ENCODE measurements at regions not wholly inside any gene's neighbourhood (a gene's known extent, or its start where the extent isn't known, plus 50 kb on each side); places are given as distances from the start of the nearest gene placed in this dataset.

GRCh38 chr10:33723181-33723580 is 388.7 kb upstream of the NRP1 start:
- no peak overlapping the region for H2BK5ac ChIP-seq (ENCODE audit: low read depth, low read length)
- ChIA-PET CTCF (ENCODE audit: partially characterized antibody) (no interaction called here), POLR2A (ENCODE audit: partially characterized antibody) (no interaction called here)
- H3K27ac ChIP-seq (ENCODE audit: low read depth, low read length): no peak overlapping the region
- no peaks in the 10 kb centered on the region for H3K79me2 ChIP-seq (ENCODE audit: control insufficient read depth in 1 of 2, insufficient read depth in 2 of 2, low read length in 2 of 2)
- no peak overlapping the region for H2BK120ac ChIP-seq (replicated peaks; ENCODE audit: low read depth, low read length)
- no peak overlapping the region for H2BK12ac ChIP-seq (ENCODE audit: low read depth, low read length)
- DNase-seq (ENCODE audit: low read depth in 1 of 2, low spot score in 2 of 2) (no peak), FAIRE-seq (no peak)
- H2BK15ac ChIP-seq (ENCODE audit: low read length): no peak overlapping the region
- no peak overlapping the region for H3K4me3 ChIP-seq (ENCODE audit: extremely low read depth in 1 of 4, insufficient read depth in 2 of 4, low read depth in 3 of 4, low read length in 4 of 4)
- no peak overlapping the region for H4K8ac ChIP-seq (ENCODE audit: extremely low read depth, insufficient read depth, low read length)
- no peak overlapping the region for H2AK5ac ChIP-seq (ENCODE audit: low read depth, low read length)
- H3K18ac ChIP-seq (ENCODE audit: extremely low read depth, low read length): no peak overlapping the region
- H3K23ac ChIP-seq (ENCODE audit: insufficient read length): no peak overlapping the region
- no peak overlapping the region for H2BK20ac ChIP-seq (ENCODE audit: low read length)
- H3K56ac ChIP-seq (replicated peaks; ENCODE audit: insufficient read length, low read depth, low read length): no peak overlapping the region
- WGBS, 2 experiments (ENCODE audit: extremely low coverage in 1 of 2, insufficient coverage in 1 of 2, insufficient read length in 1 of 2, insufficient replicate concordance in 2 of 2, low coverage in 1 of 2, low lambda C conversion rate in 2 of 2, missing lambda C conversion rate in 1 of 2): 81% methylated on average over 2 of the region's 2 CpGs; no CpG with 5 or more reads in 1 of the 2 experiments
- no peaks in the 10 kb centered on the region for H3K27me3 ChIP-seq (replicated peaks in 1 of 4; ENCODE audit: control insufficient read depth in 3 of 4, extremely low read depth in 1 of 4, insufficient read depth in 3 of 4, low read length in 3 of 4)
- no peak overlapping the region for H3K4ac ChIP-seq (replicated peaks; ENCODE audit: insufficient read length, low read depth, low read length)
- H3K4me1 ChIP-seq (replicated peaks in 1 of 4; ENCODE audit: control insufficient read depth in 3 of 4, insufficient read depth in 4 of 4, low read length in 3 of 4): peaks cover 0 to 5% (median 0%) of the 10 kb centered on the region in 4 experiments; a peak in 1 of 7 replicates
- H4K5ac ChIP-seq (ENCODE audit: insufficient read length, low read depth, low read length): no peak overlapping the region
- H3K4me2 ChIP-seq (ENCODE audit: insufficient read depth in 1 of 2, low read depth in 2 of 2, low read length in 2 of 2): no peak overlapping the region
- H4K91ac ChIP-seq (replicated peaks; ENCODE audit: insufficient read length, low read length): no peak overlapping the region
- H3K9ac ChIP-seq (replicated peaks in 1 of 4; ENCODE audit: extremely low read depth in 1 of 4, low read depth in 3 of 4, low read length in 3 of 4): no peak overlapping the region
- H3K23me2 ChIP-seq (ENCODE audit: low read depth, low read length): no peaks in the 10 kb centered on the region
- H3K9me3 ChIP-seq (ENCODE audit: insufficient read depth in 2 of 2, low read depth in 1 of 2, low read length in 1 of 2): peaks cover 9 to 12% of the 10 kb centered on the region in 2 experiments; a peak in 2 of 4 replicates
- no peak overlapping the region for H3K14ac ChIP-seq (ENCODE audit: insufficient read length)
- no peaks in the 10 kb centered on the region for H4K20me1 ChIP-seq (replicated peaks in 1 of 2; ENCODE audit: control insufficient read depth in 1 of 2, insufficient read depth in 2 of 2, low read length in 2 of 2)
- 0 out of 2 replicates have a peak overlapping the region, but pooled peaks have one; percentile 66 for H2AFZ ChIP-seq (ENCODE audit: low read length)
- H3K79me1 ChIP-seq (ENCODE audit: low read depth, low read length): no peaks in the 10 kb centered on the region
- no peaks in the 10 kb centered on the region for H3K36me3 ChIP-seq (ENCODE audit: control insufficient read depth in 2 of 4, insufficient read depth in 4 of 4, low read length in 3 of 4)
- TF ChIP-seq POLR2A (IDR thresholded peaks at IDR 0.05; ENCODE audit: control extremely low read depth in 1 of 2, low read depth in 2 of 2, low read length in 2 of 2): no peak
- TF ChIP-seq CEBPB (IDR thresholded peaks at IDR 0.05; ENCODE audit: low read depth, low read length): no peak
- no peak for TF ChIP-seq CTCF (IDR thresholded peaks at IDR 0.05; ENCODE audit: control extremely low read depth in 1 of 3, insufficient read depth in 1 of 3, low read depth in 1 of 3, low read length in 3 of 3)
- TF ChIP-seq ZNF274 (IDR thresholded peaks at IDR 0.05; ENCODE audit: borderline replicate concordance, extremely low read depth, low read length): no peak
- TF ChIP-seq RAD21 (IDR thresholded peaks at IDR 0.05 in 1 of 2, conservative IDR thresholded peaks at IDR 0.05 in 1 of 2; ENCODE audit: low read depth in 2 of 2, low read length in 2 of 2): no peak
- TF ChIP-seq MAX (IDR thresholded peaks at IDR 0.05): no peak
- TF ChIP-seq SIX5 (IDR thresholded peaks at IDR 0.05; ENCODE audit: low read depth, low read length): no peak
- TF ChIP-seq SIN3A (conservative IDR thresholded peaks at IDR 0.05 in 1 of 2, IDR thresholded peaks at IDR 0.05 in 1 of 2; ENCODE audit: low read depth in 1 of 2, low read length in 2 of 2): no peak
- TF ChIP-seq SIRT6 (IDR thresholded peaks at IDR 0.05; ENCODE audit: low read length): no peak
- no peak for TF ChIP-seq FOSL1 (IDR thresholded peaks at IDR 0.05; ENCODE audit: insufficient read depth, low read depth, low read length)
- TF ChIP-seq BRCA1 (IDR thresholded peaks at IDR 0.05; ENCODE audit: low read depth, low read length): no peak
- no peak for TF ChIP-seq SP1 (IDR thresholded peaks at IDR 0.05; ENCODE audit: low read depth, low read length)
- no peak for TF ChIP-seq PHF8 (conservative IDR thresholded peaks at IDR 0.05; ENCODE audit: low read depth, low read length)

All from H1 (cell line).